HG02885 (cell line): ENCODE measurements at regions not wholly inside any gene's neighbourhood (a gene's known extent, or its start where the extent isn't known, plus 50 kb on each side); places are given as distances from the start of the nearest gene placed in this dataset.
"Not testable (repeated sequence)": the region's sequence is repeated elsewhere in the genome, so short reads cannot be mapped to it uniquely, and the experiment has no call there.

Source experiments
- ATAC-seq: cut with Tn5 transposase; IDR thresholded peaks from one replicate; pipeline ENCODE4 v1.9.1; 2021; ENCODE audit warnings: mild to moderate bottlenecking; ENCODE audit not compliant: unreplicated experiment, poor library complexity

- ATAC-seq, result no peak
These were observed 330.4 kb upstream of the ETAA1 start for GRCh38 chr2:67066782-67067181.

GRCh38 chr2:67067656-67068055 lies 329.5 kb upstream of the ETAA1 start:
- ATAC-seq, result no peak

GRCh38 chr2:67070826-67071225 lies 326.3 kb upstream of the ETAA1 start:
- no peak for ATAC-seq

- ATAC-seq, result no peak
These were observed 322.1 kb upstream of the ETAA1 start for GRCh38 chr2:67075056-67075455.

GRCh38 chr2:67075530-67076238 lies 321.4 kb upstream of the ETAA1 start:
- ATAC-seq, result no peak

- ATAC-seq, result no peak
These were observed 320.9 kb upstream of the ETAA1 start for GRCh38 chr2:67076239-67076624.

- ATAC-seq, result no peak
These were observed 317.4 kb upstream of the ETAA1 start for GRCh38 chr2:67079729-67080128.

- ATAC-seq, result no peak
These were observed 314.3 kb upstream of the ETAA1 start for GRCh38 chr2:67082813-67083212.

- no peak for ATAC-seq
These were observed 313.2 kb upstream of the ETAA1 start for GRCh38 chr2:67083951-67084350.

- ATAC-seq, result no peak
These were observed 312.0 kb upstream of the ETAA1 start for GRCh38 chr2:67085146-67085545.

- ATAC-seq, result no peak
These were observed 305.5 kb upstream of the ETAA1 start for GRCh38 chr2:67091681-67092080.

GRCh38 chr2:67095121-67095520 lies 302.0 kb upstream of the ETAA1 start:
- ATAC-seq, result no peak

- no peak for ATAC-seq
These were observed 300.2 kb upstream of the ETAA1 start for GRCh38 chr2:67096886-67097285.

- ATAC-seq, result no peak
These were observed 294.0 kb upstream of the ETAA1 start for GRCh38 chr2:67103157-67103556.

GRCh38 chr2:67108231-67108630 lies 288.9 kb upstream of the ETAA1 start:
- ATAC-seq, result no peak

GRCh38 chr2:67124531-67124930 lies 272.6 kb upstream of the ETAA1 start:
- ATAC-seq, result no peak

GRCh38 chr2:67130531-67131256 lies 266.4 kb upstream of the ETAA1 start:
- no peak for ATAC-seq

GRCh38 chr2:67131257-67131609 lies 265.9 kb upstream of the ETAA1 start:
- ATAC-seq, result no peak

- not testable (repeated sequence) for ATAC-seq
These were observed 264.6 kb upstream of the ETAA1 start for GRCh38 chr2:67132441-67132940.

- ATAC-seq, result no peak
These were observed 261.9 kb upstream of the ETAA1 start for GRCh38 chr2:67135208-67135607.

- no peak for ATAC-seq
These were observed 259.4 kb upstream of the ETAA1 start for GRCh38 chr2:67137699-67138098.

GRCh38 chr2:67142071-67142470 lies 255.1 kb upstream of the ETAA1 start:
- ATAC-seq, result no peak
